ENCODE measurements at regions not wholly inside any gene's neighbourhood (a gene's known extent, or its start where the extent isn't known, plus 50 kb on each side); places are given as distances from the start of the nearest gene placed in this dataset.
"Not testable (repeated sequence)": the region's sequence is repeated elsewhere in the genome, so short reads cannot be mapped to it uniquely, and the experiment has no call there.

DNA sequence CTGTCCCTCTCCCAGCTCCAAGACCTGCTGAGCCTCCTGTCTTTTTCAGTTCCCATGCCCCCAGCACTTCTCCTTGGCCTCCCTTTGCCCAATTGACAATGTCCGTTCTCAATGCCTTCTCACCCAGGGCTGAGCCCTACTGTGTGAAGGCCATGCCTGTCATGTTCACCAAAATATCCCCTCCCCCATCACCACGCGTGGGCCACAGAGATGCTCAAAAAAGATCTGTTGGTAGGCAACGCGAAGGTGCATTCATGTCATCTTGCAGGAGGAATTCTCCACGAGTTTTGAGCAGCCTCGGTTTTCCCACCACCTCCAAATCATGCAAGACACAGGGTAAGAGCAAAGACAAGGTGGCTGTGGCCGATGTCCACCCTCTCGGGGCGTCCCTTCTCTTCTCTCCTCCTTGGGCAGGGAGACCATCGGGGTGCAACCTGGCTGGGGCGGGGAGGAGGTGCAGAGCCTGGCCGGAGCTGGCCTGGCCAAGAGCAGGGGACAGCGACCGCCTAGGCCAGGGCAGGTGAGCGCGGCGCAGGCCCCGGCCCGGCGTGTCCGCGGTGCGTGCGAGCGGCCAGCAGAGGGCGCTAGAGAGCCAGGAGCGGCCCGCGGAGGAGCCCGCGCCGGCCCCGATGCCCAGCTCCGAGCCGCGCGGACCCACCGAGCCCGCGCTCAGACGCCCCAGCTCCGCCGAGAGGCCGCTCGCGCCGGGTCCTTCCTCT lies 56.3 kb upstream of the KRTAP5-11 start:
- DNase-seq = peak; percentile 5 to 29

DNA sequence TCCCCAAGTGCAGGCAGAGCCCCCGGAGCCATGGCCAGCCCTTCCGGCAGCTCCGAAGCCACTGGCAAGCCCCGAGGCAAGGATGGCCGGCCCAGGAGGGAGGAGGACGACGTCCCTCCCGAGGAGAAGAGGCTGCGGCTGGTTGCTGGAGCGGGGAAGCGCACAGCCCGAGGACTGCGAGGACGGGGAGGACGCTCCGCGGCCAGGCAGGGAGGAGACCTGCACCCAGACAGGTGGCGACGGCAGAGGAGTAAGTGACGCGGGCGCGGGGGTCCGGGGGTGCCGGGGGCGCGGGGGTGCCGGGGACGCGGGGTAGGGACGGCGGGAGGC lies 56.8 kb upstream of the KRTAP5-11 start:
- DNase-seq = not testable (repeated sequence)

DNA sequence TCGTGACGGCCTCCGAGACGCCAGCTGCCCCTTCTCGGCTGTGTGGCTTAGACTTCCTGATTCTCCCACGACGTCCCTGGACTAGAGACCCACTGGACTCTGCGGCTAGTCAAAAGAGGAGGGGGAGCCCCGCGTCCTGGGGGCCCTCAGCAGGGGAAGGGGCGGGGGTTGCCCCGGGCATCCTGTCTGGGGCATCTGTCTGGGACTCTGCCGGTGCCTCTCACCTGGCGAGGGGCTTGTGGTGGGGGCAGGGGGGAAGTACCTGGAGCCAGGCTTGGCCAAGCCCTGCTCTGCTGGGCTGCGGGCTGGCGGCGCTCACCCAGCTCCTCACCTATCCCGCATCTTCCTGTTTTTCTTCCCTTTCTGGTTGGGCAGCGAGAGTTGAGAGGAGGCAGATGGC lies 57.2 kb upstream of the KRTAP5-11 start:
- not testable (repeated sequence) for DNase-seq

DNA sequence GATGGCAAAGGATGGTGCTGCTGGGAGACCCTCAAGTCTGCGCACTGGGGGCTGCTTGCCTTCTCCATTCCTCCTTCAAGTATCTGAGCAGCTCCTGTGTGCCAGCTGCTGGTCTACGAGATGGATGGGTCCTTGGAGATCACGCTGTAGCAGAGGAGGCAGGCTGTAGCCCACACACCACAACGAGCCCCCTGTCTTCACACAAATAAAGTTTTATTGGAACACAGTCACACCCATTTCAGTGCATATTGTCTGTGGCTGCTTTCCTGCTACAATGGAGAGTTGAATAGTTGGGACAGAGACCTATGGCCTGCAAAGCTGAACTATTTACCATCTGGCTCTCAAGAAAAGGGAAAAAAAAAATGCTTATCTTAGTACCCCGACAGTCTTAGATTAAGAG lies 64.4 kb upstream of the KRTAP5-11 start:
- DNase-seq = not testable (repeated sequence)

DNA sequence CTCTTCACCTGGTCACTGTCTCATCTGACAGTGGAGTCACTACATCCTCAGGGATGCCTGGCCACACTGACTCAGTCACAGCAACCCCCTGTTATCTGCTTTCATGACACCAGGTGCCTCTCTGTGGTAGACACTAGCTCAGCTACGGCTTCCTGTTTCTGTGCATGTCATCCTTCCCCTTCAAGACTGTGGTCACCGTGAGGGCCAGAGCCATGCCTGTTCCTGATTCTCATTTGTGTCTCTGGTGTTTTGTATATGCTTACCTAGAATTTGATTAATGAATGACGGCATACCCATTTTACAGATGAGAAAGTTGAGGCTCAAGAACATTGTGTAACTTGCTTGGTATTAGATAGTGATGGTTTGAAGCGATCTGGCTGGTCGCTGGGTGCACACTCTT lies 70.3 kb upstream of the KRTAP5-11 start:
- not testable (repeated sequence) for DNase-seq

DNA sequence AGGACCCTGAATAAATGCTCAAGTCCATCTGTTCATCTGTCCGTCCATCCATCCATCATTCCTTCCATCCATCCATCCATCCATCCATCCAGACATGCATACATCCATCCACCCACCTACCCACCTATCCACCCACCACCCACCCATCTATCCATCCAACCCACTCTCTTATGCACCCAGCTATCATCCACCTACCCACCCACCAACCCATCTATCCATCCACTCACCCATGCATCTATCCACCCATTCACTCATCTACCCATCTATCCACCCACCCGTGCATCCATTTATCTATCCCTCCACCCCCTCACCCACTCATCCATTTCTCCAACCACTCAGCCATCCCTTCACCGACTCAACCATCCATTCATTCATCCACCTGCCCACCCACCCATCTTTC lies 71.7 kb upstream of the KRTAP5-11 start:
- DNase-seq = not testable (repeated sequence)

DNA sequence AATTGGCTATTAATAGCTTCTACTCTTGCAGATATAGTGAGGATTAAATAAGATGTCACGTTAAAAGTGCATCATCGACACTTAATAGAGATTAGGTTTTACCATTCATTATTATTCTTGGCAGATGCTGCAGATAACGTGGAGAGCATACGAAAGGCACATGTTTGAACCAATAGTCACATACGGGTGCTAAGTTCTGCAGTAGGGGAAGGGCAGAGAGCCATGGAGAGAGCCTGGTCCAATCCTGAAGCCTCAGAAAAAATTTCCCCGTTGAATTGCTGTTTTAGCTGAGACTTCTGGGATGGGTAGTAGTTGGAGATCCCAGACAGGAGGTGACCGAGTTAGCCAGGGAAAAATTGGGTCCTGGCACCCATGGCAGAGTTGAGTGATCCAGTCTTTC lies 72.4 kb upstream of the KRTAP5-11 start:
- not testable (repeated sequence) for DNase-seq

DNA sequence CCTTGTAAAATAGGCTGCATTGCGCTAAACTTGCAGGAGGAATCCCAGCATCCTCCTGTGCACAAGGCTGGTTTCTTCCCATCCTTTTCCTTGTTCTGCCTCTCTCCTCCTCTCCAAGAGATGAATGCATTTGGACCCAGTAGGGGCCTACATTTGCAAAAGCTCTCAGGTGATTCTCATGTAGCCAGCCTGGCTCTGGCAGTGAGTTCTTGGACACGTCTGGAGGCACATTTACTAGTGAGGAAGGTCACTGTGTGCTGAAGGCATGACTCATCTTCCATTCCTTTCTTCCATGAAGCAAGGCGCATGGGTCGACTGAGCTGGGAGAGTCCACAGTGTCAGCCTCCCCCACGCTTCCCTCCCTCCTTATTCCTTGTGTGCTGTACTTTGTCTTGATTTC lies 73.8 kb upstream of the KRTAP5-11 start:
- not testable (repeated sequence) for DNase-seq

DNA sequence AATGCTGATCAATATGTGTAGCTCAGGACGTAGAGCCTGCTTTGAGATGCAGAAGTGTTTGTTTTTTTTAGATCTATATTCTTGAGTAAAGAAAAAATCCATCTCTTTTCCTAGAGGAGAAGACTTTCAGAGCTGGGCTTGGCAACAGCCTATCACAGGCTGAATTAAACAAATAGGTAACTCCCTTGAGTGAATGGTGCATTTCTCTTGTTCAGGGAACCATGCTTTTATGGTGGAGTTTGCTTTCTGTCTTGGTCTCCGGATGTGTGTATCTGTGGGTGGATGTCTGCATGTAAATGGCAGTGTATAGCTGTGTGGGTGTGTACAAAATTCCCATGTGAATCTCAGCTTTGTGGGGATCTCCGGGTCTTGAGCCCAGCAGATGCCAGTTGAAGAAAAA lies 82.3 kb upstream of the KRTAP5-11 start:
- DNase-seq = not testable (repeated sequence)

DNA sequence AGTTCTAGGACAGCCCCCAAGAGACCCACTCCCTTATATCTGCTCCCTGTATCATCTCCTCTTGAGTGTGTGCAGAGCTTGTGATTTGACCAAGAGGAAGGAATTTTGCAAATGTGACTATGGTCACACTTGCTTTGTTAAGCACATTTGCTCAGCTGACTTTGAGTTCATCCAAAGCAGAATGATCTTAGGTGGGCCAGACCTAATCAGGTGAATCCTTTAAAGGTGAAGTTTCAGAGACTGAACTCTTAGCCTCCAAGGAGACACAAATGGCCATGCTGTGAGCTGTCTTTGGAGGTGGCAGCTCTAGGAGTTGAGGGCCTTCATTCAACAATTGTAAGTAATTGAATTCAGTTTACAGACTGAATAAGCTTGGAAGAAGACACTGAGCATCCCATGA lies 115.4 kb upstream of the KRTAP5-11 start:
- not testable (repeated sequence) for DNase-seq

DNA sequence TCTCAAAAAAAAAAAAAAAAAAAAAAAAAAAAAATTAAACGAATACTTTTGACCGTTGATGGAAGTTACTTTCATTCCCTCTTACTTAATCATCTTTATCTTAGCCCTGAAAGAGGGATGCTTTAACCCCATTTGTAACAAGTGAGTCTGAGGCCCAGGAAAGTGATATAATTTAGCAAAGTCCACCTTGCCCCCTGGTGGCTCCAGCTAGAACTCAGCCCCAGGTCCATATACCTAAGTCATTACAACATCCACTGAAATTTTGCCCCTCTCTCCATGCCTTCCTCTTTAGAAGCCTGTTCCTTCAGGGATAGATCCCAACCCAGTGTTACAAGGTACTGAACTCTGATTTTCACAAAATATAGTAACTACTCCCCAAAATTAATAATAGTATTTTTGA lies 116.3 kb upstream of the KRTAP5-11 start:
- DNase-seq = not testable (repeated sequence)

DNA sequence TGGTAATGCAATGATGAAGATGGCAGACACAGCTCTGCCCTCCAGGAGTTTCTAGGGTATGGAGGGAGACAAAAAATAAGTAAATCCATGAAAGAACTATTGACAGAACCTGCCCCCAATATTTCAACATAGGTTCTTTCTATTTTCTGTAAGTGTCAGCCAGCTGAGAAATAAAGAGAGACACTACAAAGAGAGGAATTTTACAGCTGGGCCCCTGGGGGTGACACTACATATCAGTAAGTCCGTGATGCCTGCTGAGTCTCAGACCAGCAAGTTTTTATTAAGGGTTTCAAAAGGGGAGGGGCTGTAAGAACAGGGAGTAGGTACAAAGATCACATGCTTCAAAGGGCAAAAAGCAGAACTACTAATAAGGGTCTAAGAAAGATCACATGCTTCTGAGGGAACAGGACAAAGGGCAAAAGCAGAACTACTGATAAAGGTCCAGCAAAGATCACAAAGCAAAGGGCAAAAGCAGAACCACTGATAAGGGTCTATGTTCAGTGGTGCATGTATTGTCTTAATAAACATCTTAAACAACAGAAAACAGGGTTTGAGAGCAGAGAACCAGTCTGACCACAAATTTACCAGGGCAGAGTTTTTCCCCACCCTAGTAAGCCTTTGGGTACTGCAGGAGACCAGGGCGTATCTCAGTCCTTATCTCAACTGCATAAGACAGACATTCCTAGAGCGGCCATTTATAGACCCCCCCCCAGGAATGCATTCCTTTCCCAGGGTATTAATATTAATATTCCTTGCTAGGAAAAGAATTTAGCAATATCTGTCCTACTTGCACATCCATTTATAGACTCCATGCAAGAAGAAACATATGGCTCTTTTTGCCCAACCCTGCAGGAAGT lies 119.0 kb upstream of the KRTAP5-11 start:
- DNase-seq = not testable (repeated sequence)

DNA sequence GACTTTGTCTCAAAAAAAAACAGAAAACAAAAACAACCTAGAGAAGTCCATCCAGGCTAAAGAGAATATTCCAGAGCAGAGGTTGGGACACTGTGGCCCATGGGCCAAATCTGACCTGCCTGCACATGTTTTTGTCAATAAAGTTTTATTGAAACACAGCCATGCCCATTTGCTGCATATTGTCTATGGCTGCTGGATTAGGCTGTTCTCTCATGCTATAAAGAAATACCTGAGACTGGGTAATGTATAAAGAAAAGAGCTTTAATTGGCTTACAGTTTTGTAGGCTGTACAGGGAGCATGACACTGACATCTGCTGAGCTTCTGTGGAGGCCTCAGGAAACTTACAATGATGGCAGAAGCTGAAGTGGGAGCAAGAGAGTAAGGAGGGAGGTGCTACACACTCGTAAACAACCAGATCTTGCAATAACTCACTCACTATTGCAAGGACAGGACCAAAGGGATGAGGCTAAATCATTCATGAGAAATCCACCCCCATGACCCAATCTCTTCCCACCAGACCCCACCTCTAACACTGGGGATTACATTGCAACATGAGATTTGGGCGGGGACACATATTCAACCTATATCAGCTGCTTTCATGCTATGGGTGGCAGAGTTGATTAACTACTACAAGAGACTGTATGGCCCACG lies 122.5 kb upstream of the KRTAP5-11 start:
- not testable (repeated sequence) for DNase-seq

DNA sequence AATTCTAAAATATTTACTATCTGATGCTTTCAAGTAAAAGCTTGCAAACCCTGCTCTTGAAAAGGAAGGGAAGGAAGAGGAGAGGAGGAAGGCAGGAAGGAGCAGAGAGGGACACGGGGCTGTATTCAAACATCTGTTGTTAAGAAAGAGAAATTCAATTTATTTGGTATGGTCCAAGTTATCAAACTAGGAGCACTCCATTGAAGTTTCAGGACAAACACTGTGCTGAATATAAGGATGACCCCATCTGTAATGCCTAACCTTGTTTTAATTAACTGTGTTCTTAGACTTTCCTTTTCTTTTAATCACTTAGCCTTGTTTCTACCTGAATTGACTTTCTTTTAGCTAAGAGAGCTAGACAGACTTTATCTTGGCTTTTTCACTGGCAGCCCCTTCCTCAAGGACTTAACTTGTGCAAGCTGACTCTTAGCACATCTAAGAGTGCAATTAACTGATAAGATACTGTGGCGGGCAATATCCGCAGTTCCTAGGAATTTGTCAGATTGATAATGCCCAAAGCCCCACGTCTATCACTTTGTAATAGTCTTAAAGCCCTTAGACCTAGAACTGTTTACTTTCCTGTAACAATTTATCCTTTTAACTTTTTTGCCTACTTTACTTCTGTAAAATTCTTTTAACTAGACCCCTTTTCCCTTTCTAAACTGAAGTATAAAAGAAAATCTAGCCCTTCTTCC lies 123.2 kb upstream of the KRTAP5-11 start:
- not testable (repeated sequence) for DNase-seq

DNA sequence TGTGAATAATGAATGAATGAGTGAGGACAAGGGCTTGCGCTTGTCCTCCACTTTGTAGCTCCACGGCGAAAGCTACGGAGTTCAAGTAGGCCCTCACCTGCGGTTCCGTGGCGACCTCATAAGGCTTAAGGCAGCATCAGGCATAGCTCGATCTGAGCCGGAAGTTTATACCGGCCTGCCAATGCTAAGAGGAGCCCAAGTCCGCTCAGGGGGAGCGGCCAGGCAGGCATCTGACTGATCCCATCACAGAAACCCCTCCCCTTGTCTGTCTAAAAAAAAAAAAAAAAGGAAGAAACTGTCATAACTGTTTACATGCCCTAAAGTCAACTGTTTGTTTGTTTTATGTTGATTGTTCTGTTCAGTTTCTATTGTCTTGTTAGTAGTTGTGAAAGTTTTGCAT lies 124.4 kb upstream of the KRTAP5-11 start:
- not testable (repeated sequence) for DNase-seq

DNA sequence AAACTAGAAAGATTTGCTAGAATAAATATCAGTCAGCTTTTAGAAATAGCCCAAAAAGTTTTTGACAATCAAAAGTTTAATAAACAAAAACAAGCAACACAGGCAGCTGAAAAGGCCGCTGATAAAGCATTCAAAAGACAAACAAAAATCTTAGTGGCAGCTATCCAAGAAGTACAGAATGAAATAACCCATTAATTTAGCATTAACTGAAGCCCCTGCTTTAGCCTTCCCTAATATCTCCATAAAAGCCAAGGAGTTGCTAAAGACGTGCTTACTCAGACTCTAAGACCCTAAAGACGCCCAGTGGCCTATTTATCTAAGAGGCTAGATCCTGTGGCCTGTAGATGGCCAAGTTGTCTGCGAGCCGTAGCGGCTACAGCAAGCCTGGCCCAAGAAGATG lies 123.5 kb upstream of the DEFB108B start:
- DNase-seq = not testable (repeated sequence)

DNA sequence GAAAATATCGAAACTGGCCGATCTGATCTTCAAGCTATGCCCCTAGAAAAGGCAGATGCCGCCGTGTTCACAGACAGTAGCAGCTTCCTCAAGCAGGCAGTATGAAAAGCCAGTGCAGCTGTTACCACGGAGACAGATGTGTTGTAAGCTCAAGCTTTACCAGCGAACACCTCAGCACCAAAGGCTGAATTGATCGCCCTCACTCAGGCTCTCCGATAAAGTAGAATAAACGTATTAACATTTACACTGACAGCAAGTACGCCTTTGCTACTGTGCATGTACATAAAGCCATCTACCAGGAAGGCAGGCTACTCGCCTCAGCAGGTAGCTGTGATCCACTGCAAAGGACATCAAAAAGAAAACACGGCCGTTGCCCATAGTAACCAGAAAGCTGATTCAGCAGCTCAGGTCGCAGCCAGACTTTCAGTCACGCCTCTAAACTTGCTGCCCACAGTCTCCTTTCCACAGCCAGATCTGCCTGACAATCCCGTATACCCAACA lies 122.8 kb upstream of the DEFB108B start:
- not testable (repeated sequence) for DNase-seq

DNA sequence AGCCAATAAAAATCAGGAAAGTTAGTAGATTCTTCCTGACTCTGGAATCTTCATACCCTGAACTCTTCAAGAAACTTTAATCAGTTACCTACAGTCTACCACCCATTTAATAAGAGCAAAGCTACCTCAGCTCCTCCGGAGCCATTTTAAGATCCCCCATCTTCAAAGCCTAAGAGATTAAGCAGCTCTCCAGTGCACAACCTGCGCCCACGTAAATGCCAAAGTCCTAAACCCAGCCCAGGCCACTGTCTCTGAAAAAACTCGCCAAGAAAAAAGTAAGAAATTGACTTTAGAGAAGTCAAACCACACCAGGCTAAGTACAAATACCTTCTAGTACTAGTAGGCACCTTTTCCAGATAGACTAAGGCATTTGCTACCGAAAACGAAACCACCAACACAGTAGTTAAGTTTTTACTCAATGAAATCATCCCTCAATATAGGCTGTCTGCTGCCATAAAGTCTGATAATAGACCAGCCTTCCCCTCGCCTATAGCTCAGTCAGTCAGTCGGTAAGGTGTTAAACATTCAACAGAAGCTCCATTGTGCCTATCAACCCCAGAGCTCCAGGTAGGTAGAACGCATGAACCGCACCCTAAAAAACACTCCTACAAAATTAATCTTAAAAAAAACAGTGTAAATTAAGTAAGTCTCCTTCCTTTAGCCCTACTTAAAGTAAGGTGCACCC lies 122.2 kb upstream of the DEFB108B start:
- DNase-seq = not testable (repeated sequence)

DNA sequence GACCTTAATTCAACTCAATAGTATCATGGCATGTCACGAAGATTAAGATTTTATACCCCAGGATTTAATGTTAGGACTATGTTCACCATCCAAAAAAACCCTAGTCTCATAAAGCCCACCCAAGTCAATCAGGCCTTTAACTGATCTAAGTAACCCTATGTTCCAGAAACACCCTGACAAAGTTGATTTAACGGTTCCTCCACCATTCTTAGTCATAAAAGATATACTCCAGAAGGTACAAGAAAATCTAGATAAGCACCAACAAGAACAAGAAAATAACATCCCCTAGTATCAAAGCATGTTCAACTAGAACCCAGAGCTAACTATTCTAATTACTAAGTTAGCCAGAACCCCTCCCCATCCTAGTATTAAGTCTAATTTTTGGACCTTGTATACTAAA lies 120.7 kb upstream of the DEFB108B start:
- not testable (repeated sequence) for DNase-seq

DNA sequence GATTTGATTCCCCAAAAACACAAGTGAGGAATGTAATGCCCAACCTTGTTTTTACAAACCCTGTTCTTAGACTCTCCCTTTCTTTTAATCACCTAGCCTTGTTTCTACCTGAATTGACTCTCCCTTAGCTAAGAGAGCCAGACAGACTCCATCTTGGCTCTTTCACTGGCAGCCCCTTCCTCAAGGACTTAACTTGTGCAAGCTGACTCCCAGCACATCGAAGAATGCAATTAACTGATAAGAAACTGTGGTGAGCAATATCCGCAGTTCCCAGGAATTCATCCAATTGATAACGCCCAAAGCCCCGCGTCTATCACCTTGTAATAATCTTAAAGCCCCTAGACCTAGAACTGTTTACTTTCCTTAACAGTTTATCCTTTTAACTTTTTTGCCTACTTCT lies 120.2 kb upstream of the DEFB108B start:
- DNase-seq = not testable (repeated sequence)

DNA sequence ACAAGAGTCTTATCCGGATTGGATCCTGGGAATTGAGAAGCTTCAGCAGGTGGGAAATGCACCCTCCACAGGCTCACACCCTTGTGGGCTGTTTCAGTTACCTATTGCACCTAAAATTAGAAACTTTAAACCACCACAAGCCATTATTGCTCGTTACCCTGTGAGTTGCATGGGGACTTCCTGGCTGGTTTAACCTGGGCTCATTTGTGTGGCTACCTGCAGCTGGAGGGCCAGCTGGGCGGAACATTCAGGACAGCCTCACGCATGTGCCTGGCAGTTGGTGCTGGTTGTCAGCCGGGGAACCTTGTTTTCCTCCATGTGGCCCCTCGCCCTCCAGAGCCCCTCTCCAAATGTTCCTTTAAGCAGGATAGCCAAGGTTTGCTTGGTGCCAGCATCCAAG lies 118.5 kb upstream of the DEFB108B start:
- not testable (repeated sequence) for DNase-seq

DNA sequence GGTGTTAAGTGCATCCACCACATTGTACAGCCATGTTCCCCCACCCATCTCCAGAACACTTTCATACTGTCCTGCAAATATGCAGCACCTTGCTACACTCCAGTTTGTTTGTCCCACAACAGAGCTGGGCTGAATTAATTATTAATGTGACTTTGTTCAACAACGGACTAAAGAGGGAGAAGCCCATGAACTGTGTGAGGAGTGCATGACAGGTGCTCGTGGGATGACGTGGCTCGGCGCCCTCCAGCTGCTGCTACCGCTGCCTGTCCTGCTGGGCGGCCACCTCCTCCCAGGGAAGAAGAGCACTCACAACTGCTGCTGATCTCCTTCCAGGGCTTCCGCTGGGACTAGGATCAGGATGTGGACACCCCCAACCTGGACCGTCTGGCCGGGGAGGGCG lies 111.2 kb upstream of the DEFB108B start:
- DNase-seq = not testable (repeated sequence)

Data from inflammatory macrophage (primary cell).